ENCODE measurements at regions not wholly inside any gene's neighbourhood (a gene's known extent, or its start where the extent isn't known, plus 50 kb on each side); places are given as distances from the start of the nearest gene placed in this dataset.

DNA sequence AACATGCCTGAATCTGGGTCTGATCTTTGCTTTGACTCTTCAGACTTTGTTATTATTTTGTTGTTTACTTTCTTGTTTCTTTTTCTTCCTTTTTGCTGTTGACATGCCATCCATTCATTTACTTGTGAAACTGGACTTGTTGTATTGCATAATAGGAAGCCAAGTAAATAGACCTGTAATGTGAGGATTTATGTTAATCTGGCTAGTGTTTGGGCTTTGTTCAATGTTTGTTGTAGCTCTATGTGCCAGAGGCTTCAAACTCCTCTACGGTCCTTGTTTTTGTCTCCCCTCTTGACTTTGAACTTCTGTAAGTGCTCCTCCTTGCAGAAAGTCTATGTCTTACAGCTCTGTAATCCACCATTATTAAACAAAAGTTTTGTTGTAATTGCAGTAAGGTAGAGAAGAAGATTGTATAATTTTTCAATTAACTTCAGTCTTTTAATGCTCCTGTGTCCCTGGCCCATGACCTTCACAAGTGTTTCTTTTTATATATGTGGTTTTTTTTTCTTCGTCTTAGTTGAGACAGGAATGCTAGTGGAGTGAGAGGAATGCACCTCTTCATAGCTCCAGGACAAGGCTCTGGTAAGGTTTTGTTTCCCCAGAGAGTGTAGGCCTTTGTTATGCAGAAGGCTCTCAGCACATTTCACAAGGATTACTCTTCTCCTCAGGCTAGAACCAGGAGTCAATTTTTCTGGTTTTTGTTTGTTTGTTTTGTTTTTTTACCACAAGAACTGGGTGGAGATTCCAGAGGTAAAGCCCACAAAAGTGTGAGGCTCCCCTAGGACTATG is 1061.8 kb upstream of the CITED2 start:
- DNase-seq (ENCODE audit: low spot score) = no peak
- Histone ChIP-seq H3K4me1 (ENCODE audit: insufficient read depth, low read length, poor library complexity, severe bottlenecking) (peaks cover 18% of the 10 kb centered on the region), H3K27ac (ENCODE audit: low read depth, low read length, poor library complexity, severe bottlenecking) (no peak overlapping the region), H3K4me3 (ENCODE audit: low read depth, low read length, poor library complexity, severe bottlenecking) (no peak overlapping the region), H3K9me3 (ENCODE audit: low read depth, low read length, poor library complexity, severe bottlenecking) (peaks cover 26% of the 10 kb centered on the region), H3K27me3 (replicated peaks; ENCODE audit: insufficient read depth, low read depth, low read length, poor library complexity) (no peaks in the 10 kb centered on the region), H3K36me3 (ENCODE audit: insufficient read depth, low read length, poor library complexity, severe bottlenecking) (peaks cover 8% of the 10 kb centered on the region)
- intact Hi-C loops (cut with micrococcal nuclease; ENCODE audit: unreplicated experiment) = no loop called here
- BruUV-seq (replicated peaks) = no TSS peak
- TF ChIP-seq, protein P1, sequence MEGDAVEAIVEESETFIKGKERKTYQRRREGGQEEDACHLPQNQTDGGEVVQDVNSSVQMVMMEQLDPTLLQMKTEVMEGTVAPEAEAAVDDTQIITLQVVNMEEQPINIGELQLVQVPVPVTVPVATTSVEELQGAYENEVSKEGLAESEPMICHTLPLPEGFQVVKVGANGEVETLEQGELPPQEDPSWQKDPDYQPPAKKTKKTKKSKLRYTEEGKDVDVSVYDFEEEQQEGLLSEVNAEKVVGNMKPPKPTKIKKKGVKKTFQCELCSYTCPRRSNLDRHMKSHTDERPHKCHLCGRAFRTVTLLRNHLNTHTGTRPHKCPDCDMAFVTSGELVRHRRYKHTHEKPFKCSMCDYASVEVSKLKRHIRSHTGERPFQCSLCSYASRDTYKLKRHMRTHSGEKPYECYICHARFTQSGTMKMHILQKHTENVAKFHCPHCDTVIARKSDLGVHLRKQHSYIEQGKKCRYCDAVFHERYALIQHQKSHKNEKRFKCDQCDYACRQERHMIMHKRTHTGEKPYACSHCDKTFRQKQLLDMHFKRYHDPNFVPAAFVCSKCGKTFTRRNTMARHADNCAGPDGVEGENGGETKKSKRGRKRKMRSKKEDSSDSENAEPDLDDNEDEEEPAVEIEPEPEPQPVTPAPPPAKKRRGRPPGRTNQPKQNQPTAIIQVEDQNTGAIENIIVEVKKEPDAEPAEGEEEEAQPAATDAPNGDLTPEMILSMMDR (conservative IDR thresholded peaks at IDR 0.05; ENCODE audit: low read depth, low read length) = no peak
- TF ChIP-seq EZH2 (IDR thresholded peaks at IDR 0.05; ENCODE audit: borderline replicate concordance, low read depth, low read length, poor library complexity, severe bottlenecking) = no peak
- POLR2A ChIA-PET (ENCODE audit: low non-redundant PET) = interaction anchor here (0.7 kb wide), 1 partner anchor 890 kb away, joined by 4 read pairs; no protein-coding TSS in a partner anchor
- CTCF ChIA-PET = interaction anchor here (0.6 kb wide), 2 partner anchors 17 to 874 kb away, joined by 3 to 12 read pairs; no protein-coding TSS in a partner anchor

DNA sequence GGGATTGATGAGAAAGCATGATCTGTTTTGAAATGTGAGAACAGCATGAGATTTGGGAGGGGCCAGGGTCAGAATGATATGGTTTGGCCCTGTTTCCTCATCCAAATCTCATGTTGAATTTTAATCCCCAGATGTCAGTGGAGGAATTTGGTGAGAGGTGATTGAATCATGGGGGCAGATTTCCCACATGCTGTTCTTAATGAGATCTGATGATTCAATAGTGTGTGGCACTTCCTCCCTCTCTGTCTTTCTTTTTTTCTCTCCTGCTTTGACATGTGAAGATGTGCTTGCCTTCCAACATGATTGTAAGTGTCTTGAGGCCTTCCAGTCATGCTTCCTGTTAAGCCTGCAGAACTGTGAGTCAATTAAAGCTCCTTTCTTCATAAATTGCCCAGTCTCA is 1060.3 kb upstream of the CITED2 start:
- Histone ChIP-seq H3K36me3 (ENCODE audit: insufficient read depth, low read length, poor library complexity, severe bottlenecking) (peaks cover 8% of the 10 kb centered on the region), H3K27me3 (replicated peaks; ENCODE audit: insufficient read depth, low read depth, low read length, poor library complexity) (no peaks in the 10 kb centered on the region), H3K4me3 (ENCODE audit: low read depth, low read length, poor library complexity, severe bottlenecking) (no peak overlapping the region), H3K9me3 (ENCODE audit: low read depth, low read length, poor library complexity, severe bottlenecking) (peaks cover 26% of the 10 kb centered on the region), H3K4me1 (ENCODE audit: insufficient read depth, low read length, poor library complexity, severe bottlenecking) (peaks cover 3% of the 10 kb centered on the region), H3K27ac (ENCODE audit: low read depth, low read length, poor library complexity, severe bottlenecking) (no peak overlapping the region)
- intact Hi-C loops (cut with micrococcal nuclease; ENCODE audit: unreplicated experiment) = no loop called here
- TF ChIP-seq, protein P1 (conservative IDR thresholded peaks at IDR 0.05; ENCODE audit: low read depth, low read length) = no peak
- no peak for TF ChIP-seq EZH2 (IDR thresholded peaks at IDR 0.05; ENCODE audit: borderline replicate concordance, low read depth, low read length, poor library complexity, severe bottlenecking)
- ChIA-PET POLR2A (ENCODE audit: low non-redundant PET) (no interaction called here), CTCF (no interaction called here)
- no TSS peak for BruUV-seq (replicated peaks)
- DNase-seq (ENCODE audit: low spot score) = peak; percentile 73

DNA sequence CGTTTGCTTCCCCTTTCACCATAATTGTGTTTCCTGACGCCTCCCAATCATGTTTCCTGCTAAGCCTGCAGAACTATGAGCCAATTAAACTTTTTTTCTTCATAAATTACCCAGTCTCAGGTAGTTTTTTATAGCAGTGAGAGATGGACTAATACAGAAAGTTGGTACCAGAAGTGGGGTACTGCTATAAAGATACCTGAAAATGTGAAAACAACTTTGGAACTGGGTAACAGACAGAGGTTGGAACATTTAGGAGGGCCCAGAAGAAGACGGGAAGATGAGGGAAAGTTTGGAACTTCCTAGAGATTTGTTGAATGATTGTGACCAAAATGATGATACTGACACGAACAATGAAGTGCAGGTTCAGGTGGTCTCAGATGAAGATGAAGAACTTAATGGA is 1058.6 kb upstream of the CITED2 start:
- peaks cover 26% of the 10 kb centered on the region for H3K9me3 ChIP-seq (ENCODE audit: low read depth, low read length, poor library complexity, severe bottlenecking)
- no peaks in the 10 kb centered on the region for H3K4me1 ChIP-seq (ENCODE audit: insufficient read depth, low read length, poor library complexity, severe bottlenecking)
- no peaks in the 10 kb centered on the region for H3K27me3 ChIP-seq (replicated peaks; ENCODE audit: insufficient read depth, low read depth, low read length, poor library complexity)
- no TSS peak for BruUV-seq (replicated peaks)
- peaks cover 8% of the 10 kb centered on the region for H3K36me3 ChIP-seq (ENCODE audit: insufficient read depth, low read length, poor library complexity, severe bottlenecking)
- ChIA-PET CTCF (no interaction called here), POLR2A (ENCODE audit: low non-redundant PET) (no interaction called here)
- no peak for TF ChIP-seq EZH2 (IDR thresholded peaks at IDR 0.05; ENCODE audit: borderline replicate concordance, low read depth, low read length, poor library complexity, severe bottlenecking)
- TF ChIP-seq, protein P1 (conservative IDR thresholded peaks at IDR 0.05; ENCODE audit: low read depth, low read length) = no peak
- H3K4me3 ChIP-seq (ENCODE audit: low read depth, low read length, poor library complexity, severe bottlenecking) = no peak overlapping the region
- intact Hi-C loops (cut with micrococcal nuclease; ENCODE audit: unreplicated experiment) = no loop called here
- DNase-seq (ENCODE audit: low spot score) = no peak
- no peak overlapping the region for H3K27ac ChIP-seq (ENCODE audit: low read depth, low read length, poor library complexity, severe bottlenecking)

All from A673 (cell line).